ENCODE measurements at regions not wholly inside any gene's neighbourhood (a gene's known extent, or its start where the extent isn't known, plus 50 kb on each side); places are given as distances from the start of the nearest gene placed in this dataset. TPM values are rescaled to one million over a fixed set of nuclear protein-coding genes. Genes with fewer than 3 reads are reported as not detected.

DNA sequence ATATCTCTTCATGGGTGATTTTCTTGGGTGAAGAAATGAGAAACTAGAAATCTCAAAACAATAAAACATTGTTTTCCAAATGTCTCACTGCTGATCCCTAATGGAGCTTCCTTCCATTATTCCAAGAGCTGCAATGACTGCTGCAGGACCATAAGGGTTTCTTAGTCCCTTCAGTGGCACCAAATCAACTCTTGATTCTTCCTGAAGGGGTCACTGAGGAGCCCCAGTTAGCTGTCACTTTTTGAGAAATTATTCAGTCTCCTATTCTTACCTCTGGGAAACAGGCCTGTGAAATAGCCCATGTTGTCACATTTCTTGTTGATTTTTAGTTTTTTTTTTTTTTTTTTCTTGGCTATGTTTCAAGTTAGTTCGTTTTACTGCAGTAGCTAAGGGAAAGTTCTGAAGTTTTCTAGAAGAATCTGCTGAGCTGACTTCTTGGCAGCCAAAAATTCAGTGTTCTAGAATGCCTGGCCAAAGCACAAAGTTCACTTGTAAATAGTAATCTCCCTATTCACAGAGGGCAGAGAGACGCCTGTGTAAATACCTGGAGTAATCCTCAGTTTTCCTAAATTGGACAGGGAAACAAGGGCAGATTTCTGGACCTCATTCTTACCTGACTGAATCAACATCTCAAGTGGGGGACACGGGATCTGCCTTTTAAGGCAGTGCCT, 480.0 kb downstream of the RIT2 start:
- DNase-seq: no peak

DNA sequence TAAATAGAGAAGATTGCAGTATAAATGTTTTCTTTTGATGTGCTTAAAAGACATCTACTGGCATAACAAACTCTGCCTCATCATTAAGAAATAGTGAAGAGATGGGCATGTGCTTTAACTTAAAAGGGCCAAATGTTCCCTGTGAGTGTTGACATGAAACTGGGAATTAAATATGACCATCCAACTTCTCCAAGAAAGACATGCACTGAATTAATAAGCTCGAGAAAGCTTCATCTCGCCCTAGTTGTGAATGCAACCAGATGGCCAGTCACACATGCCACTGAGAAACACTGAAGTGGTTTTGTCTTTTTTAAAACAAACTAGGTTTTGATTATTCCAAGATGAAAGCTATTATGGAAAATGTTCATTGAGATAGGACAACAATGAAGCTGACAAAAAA, 479.2 kb downstream of the RIT2 start:
- DNase-seq: no peak

- DNase-seq: no peak
Measured at GRCh38 chr18:42640160-42640559, 475.3 kb downstream of the RIT2 start.

DNA sequence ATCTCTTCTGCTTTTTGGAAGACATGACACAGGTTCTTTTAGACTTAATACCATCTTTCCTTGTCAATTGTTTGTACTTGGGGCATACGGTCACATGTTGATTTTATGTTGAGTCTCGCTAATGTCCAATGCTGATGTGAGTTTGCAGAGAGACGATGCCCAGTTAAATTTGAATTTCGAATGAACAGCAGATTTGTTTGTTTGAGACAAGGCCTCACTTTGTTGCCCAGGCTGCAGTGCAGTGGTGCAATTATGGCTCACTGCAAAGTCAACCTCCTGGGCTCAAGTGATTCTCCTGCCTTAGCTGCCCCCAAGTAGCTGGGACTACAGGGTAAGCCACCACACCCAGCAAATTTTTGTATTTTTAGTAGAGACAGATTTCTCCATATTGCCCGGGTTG, 473.5 kb downstream of the RIT2 start:
- no peak for DNase-seq

DNA sequence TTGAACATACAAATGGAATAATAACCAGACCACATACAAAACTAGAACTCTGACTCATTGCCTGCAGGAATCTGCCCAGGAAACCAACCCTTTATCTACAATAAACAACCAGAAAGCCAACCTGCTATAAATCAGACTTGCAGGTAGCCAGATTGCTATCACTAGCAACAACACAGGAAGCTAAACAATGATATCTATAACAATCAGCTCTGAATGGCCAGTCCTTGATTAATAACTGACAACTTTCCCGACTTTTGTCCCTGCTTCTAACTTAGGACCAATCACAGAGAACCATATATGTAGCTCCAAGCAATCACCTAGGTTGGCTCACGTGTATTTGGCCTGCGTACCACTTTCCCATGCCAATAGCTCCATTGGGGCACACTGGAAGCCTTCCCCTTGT, 470.8 kb downstream of the RIT2 start:
- no peak for DNase-seq

DNA sequence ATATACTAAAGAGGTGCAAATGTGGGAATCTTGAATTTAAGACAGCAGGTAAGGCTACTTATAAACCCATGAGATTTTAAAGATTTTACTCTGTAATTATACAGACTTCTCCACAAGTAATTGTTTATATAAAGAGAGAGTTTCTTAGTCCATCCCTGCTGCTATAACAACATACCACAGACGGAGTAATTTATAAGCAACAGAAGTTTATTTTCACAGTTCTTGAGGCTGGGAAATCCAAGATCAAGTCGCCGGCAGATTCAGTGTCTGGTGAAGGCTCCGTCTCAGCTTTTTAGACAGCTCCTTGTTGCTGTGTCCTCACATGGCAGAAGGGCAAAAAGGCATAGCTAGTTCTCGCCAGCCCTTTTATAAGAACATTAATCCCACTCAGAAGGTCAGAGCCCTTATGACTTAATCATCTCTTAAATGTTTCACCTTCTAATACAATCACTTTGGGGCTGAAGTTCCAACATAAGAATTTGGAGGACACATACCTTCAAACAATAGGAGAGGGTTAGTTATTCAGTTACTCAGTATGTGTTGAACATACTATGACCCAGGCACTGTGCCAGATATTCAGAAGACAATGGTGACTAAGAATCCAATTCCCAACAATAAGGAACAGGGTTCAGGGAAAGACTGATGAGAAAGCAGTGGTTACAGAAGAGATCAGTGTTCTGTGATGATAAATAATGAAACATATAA, 466.0 kb downstream of the RIT2 start:
- DNase-seq: no peak

DNA sequence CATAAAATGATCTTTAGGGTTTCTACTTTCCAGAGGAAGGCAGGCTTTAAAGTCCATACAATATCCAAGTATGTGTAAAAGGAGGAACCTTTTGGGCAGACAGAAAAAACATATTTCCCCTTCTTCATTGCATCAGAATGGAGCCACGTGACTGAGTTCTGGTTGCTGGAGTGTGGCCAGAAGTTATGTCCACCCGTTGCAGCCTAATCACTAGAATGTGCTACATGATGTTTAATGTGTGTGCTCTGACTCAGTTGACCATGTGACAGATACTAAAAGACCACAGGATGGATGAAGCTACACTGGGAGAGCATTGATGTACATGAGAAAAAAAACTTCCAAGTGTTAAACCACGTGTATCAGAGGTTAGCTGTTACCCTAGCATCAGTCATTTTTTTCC, 460.9 kb downstream of the RIT2 start:
- no peak for DNase-seq

DNA sequence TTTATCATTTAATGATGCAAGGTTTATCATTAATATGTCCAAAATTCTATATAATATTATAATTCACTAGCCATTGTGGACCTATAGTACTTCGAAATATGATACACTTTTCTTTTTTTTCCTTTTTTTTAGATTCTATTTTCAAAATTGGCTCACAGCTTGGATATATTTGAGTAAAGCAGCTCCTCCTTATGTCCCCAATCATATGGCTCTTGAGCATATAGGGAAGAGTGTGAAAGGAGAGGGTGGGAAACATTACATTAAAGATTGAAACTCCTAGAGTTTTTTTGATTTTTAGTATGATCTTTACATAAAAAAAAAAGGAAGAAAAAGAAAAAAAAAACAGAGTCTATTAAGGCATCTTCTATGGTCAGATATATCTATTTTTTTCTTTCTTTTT, 457.9 kb downstream of the RIT2 start:
- no peak for DNase-seq

GRCh38 chr18:42658171-42658570, 457.3 kb downstream of the RIT2 start:
- no peak for DNase-seq

GRCh38 chr18:42659187-42659586, 456.3 kb downstream of the RIT2 start:
- no peak for DNase-seq

DNA sequence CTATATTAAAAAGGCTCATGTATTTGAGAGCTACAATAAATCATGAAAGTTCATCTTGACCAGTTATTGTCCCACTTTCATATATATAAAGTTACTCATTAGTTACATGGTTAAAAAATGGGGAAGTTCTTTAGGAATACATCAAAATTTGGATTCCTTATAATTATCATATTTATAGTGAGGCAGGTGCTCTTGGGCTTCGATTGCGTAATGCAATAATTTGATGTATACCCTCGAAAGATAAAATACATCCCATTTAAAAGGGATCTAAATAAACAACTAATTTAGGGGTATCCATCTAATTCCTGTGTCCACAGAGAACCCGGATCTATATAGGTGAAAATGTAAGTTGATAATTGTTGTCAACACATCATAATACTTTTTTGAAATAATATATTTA, 444.6 kb downstream of the RIT2 start:
- DNase-seq: no peak

DNA sequence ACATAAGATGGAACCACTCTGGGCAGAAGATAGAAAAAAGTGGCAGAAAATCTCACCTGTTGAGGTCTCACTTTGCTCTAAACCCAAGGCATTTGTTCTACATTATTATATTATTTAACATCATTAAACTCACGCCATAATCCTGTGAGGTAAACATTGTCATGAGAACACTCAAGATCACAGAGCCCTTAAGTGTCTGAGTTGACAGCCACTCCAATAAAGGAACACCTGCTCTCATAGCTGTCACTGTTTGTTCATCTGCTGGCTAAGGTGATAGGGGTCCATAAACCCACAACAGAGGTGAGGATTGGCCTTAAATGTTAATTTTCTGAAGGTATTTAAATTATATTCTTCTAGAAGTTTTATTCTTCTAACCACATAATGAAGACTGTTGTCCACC, 439.7 kb downstream of the RIT2 start:
- no peak for DNase-seq

- no peak for DNase-seq
Measured at GRCh38 chr18:42683094-42683493, 432.4 kb downstream of the RIT2 start.

DNA sequence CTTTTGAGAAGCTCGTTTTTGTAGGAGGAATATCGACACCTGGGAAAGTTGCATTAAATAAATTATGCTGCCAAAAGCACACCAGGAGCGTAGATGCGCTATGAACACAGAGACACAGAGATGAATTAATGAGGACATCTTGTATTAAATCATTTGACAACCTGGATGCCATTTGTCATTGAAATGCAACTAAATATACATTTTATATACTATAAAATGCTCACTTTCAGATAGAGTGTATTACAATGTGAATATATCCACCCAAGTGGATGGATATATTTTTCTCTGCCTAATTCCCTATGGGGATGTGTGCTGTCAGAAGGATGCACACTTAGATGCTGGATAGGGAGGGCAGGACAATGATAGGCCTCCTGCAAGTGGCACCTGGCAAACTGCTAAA, 426.2 kb downstream of the RIT2 start:
- no peak for DNase-seq

Small RNA genes in the stretch of these regions (small RNA-seq; reads per million reads assigned to genes)
- not detected for gene RNA5SP454 (ENCODE audit: low replicate concordance)
